ENCODE measurements at regions not wholly inside any gene's neighbourhood (a gene's known extent, or its start where the extent isn't known, plus 50 kb on each side); places are given as distances from the start of the nearest gene placed in this dataset.

- TF ChIP-seq CTCF (IDR thresholded peaks at IDR 0.05 in 4 of 5, conservative IDR thresholded peaks at IDR 0.05 in 1 of 5) (no peak), POLR2A (IDR thresholded peaks at IDR 0.05) (no peak)
These were observed 181.2 kb downstream of the MACROH2A1 start for GRCh38 chr5:135217669-135218485.
